HL-60 (cell line): ENCODE measurements at regions not wholly inside any gene's neighbourhood (a gene's known extent, or its start where the extent isn't known, plus 50 kb on each side); places are given as distances from the start of the nearest gene placed in this dataset.

Source experiments
- POLR2AphosphoS5 ChIP-seq: IDR thresholded peaks from 2 replicates; pipeline ENCODE4 v1.6.1; 2012; ENCODE audit warnings: low read depth
- TF ChIP-seq, protein P1 (sequence below): IDR thresholded peaks from one replicate; pipeline ENCODE4 v1.5.1; 2011; ENCODE audit warnings: low read length, control low read depth, inconsistent platforms; ENCODE audit not compliant: insufficient read depth

DNA sequence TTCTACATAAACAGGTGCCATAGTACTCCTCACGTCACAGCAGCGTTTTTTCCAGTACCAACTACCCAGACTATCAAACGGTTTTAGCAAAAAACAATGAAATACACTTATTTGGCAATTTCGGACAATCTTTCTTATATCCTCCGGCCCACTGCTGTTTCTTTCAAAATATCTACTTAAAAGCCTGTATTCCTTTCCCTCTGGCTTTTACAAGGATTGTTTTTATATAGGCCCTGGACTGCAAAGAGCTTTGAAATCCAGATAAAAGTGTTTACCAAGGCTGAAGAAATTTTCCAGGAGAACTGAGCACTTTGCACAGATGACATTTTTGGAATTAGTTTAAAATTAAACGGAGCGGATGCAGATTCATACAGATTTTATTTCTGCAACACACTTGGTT is 255.9 kb upstream of the STARD13 start:
- TF ChIP-seq, protein P1, sequence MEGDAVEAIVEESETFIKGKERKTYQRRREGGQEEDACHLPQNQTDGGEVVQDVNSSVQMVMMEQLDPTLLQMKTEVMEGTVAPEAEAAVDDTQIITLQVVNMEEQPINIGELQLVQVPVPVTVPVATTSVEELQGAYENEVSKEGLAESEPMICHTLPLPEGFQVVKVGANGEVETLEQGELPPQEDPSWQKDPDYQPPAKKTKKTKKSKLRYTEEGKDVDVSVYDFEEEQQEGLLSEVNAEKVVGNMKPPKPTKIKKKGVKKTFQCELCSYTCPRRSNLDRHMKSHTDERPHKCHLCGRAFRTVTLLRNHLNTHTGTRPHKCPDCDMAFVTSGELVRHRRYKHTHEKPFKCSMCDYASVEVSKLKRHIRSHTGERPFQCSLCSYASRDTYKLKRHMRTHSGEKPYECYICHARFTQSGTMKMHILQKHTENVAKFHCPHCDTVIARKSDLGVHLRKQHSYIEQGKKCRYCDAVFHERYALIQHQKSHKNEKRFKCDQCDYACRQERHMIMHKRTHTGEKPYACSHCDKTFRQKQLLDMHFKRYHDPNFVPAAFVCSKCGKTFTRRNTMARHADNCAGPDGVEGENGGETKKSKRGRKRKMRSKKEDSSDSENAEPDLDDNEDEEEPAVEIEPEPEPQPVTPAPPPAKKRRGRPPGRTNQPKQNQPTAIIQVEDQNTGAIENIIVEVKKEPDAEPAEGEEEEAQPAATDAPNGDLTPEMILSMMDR: no peak
- no peak for TF ChIP-seq POLR2AphosphoS5
